NOMO-1 treated with dmso at 0.1 percent for 144 hours (cell line): ENCODE measurements at regions not wholly inside any gene's neighbourhood (a gene's known extent, or its start where the extent isn't known, plus 50 kb on each side); places are given as distances from the start of the nearest gene placed in this dataset.
"Not testable (repeated sequence)": the region's sequence is repeated elsewhere in the genome, so short reads cannot be mapped to it uniquely, and the experiment has no call there.

Source experiments
- DNase-seq: peaks from one replicate; lab custom pipeline; 2025; ENCODE audit not compliant: unreplicated experiment; lab: John Stamatoyannopoulos, UW

DNA sequence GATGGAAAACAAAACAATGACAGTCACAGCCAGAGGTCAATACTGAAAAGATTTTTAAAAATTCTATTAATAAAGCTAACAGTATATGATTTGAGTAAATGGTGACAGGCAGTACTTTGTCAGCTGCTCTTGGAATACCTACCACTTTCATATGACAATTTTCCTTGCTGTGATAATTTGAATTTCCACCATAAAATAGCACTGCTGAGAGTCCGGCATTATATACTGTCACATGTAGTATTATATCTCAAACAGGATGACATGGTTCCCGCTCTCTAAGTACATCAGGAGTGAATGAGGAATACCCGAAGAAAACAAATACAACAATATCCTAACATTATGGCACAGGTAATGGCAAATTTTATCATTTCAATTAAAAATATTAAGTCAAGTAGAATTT lies 146.8 kb upstream of the TMPRSS15 start:
- no peak for DNase-seq

DNA sequence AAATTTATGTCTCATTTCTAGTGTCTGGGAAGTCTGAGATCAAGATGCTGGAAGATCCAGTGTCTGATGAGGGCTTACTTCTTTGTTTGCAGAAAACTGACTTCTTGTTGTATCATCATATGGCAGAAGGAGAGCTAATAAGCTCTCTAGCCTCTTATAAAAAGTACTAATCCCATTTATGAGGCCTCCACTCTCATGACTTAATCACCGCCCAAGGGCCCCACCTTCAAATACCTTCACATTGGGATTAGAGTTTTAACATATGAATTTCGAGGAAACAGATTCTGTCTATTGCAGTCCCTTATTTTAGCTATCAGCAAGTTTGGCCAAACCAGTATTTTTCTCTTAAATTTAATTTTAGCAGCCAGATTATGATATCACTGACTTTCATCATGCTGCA lies 150.2 kb upstream of the TMPRSS15 start:
- no peak for DNase-seq

DNA sequence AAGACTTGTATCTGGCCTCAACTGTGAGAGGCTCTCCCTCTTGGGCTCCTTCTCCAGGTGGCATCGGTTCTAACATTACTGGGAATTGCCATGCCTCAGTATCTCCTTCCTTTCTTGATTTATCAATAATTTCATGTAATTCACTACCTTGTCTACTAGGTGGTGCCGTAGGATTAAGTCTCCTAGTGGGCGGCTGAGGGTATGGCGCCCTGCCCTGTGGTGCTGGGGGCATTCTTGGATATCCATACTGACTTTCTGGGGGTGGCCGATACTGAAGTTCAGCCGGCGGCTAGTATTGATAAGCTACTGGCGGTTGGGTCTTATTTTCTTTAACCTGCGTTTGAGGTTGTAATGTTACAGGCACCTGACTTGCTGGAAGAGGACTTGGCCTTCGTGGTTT lies 164.2 kb upstream of the TMPRSS15 start:
- not testable (repeated sequence) for DNase-seq

DNA sequence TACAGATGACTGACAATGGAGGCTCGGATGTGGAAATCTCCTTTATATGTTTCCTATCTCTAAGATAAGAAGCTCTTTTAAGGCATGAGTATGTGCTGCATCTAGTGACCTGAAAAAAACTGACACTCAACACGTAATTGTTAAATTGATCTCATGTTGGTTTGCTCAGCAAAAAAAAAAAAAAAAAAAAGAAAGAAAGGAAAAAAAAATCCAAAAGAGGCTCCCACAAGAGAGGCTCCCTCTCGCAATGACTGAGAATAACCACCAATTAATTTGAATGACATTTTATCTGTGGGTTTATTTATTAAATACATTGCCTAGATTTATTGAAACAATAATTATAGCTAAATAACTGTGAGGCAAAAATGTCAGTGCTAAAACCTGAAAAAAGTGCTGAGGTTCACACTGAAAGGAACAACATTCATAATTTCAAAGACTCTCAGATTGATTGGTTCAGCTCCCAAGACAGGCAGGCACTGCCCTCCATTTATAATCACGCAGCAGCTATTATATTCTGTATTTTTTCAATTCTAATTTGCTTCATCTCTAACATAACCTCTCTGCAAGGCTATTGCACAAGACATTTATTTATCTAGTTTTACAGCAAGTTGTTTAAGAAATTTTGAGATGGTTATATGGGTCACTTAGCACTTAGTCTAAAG lies 184.5 kb upstream of the TMPRSS15 start:
- DNase-seq = no peak

DNA sequence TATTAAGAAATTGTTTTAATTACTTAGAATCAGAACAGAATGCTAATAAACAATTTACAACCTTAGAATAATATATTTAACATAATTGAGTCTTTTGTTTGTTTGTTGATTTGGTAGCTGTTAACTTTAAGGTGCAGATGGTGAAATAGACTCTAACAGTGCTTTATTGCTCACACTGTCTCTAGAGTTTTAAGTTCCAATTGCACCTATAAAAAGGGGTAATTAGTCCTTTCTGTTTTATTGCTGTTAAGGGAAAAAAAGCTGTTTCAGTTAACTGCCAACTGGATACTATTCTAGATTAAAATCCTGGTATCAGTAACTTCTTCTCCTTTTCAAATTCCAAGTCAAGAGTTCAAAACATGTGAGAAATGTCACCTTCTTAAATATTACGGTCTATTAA lies 197.6 kb upstream of the TMPRSS15 start:
- no peak for DNase-seq

GRCh38 chr21:18602711-18603110 lies 199.1 kb upstream of the TMPRSS15 start:
- no peak for DNase-seq

DNA sequence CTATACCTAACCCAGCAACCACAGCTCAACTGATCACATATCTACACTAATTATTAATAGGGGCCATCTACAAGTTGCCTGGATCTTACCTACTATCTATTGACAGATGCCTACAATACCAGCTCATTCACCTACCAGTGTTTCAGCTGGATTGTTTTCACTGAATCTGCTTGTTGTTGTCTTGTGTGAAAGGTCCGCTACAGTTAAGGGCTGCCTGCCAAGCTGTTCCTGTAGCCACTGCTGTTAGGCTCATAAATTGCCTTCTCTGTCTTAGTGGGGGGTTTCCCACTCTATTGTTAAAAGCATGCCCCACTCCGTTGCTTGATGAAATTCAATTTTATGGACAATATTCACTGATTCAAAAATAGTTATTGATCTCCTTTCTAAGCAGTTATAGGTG lies 199.7 kb upstream of the TMPRSS15 start:
- no peak for DNase-seq

- DNase-seq = no peak
These were observed 200.4 kb upstream of the TMPRSS15 start for GRCh38 chr21:18603980-18604379.

DNA sequence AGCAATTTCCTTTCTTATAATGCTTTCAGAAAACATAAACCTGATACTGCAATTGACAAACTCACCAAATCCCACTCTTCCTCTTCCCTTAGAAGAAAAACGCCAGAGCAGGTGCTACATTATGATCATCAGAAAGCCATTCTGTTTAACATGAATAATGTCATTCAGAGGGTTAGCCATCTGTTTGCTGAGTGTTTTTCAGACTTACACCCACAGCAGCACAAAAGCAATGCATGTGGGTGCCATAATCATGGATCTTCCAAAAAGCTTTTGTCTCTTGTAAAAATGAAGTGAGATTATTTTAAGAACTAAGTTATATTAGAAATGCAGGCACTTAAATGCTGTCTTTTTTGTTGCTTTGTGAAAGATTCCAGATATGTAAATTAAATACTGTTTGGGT lies 204.6 kb upstream of the TMPRSS15 start:
- no peak for DNase-seq

- DNase-seq = no peak
These were observed 210.7 kb upstream of the TMPRSS15 start for GRCh38 chr21:18614303-18614702.

DNA sequence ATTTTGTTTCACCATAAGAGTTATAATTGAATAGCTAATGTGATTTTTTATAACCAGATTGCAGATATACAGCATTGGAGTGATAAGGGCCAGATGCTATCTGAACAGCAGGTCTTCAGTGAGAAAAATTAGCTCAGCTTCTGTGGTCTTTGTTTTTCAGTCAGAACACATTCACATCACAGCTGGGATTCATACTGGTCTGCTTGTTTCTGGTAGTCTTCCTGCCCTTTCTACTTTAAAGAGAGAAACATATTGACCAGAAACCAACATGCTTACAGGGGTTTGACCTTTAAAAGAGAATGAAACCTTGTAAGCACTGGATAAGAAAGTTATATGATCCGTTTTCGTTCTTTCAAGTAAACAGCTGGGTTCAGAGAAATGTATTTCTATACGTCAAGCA lies 213.7 kb upstream of the TMPRSS15 start:
- DNase-seq = no peak

GRCh38 chr21:18620436-18620835 lies 216.9 kb upstream of the TMPRSS15 start:
- DNase-seq = no peak

GRCh38 chr21:18622383-18622782 lies 218.8 kb upstream of the TMPRSS15 start:
- DNase-seq = no peak

DNA sequence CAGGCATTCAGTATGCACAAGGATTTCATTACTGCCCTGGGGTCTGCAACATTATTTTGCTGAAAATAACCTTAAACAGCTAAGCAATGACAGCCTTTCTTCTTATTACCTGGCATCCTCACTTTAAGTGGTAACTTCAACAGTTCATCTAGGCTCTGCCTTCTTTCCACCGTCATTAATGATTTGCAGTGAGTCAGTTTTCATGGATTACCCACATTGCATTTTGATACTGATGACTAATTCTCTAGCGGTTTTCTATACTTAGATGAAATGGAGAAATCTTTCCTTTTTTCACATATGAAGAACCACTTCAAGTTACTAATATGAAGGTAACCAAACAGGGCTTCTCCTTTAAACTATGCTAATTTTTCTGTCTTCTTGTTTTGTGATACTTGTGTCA lies 226.9 kb upstream of the TMPRSS15 start:
- no peak for DNase-seq

- DNase-seq = no peak
These were observed 233.3 kb upstream of the TMPRSS15 start for GRCh38 chr21:18636897-18637296.

DNA sequence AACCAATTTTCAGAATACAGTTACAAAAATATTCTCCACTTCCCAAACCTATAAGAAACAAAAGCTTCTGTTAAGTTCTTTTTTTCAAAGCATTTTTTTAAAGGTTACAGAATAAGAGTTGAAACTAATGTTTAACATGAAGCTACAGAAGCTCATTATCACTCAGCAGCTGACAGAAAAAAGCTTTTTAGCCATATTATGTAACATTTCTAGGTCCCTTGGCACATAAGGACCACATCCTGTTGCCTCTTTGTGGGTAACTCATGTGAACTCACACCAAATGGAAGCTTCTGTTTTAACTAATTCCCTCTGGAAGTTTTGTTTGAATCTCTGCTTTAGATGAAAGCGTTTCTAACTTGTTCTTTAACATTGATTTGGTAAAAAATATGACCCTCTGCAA lies 242.5 kb upstream of the TMPRSS15 start:
- DNase-seq = no peak

DNA sequence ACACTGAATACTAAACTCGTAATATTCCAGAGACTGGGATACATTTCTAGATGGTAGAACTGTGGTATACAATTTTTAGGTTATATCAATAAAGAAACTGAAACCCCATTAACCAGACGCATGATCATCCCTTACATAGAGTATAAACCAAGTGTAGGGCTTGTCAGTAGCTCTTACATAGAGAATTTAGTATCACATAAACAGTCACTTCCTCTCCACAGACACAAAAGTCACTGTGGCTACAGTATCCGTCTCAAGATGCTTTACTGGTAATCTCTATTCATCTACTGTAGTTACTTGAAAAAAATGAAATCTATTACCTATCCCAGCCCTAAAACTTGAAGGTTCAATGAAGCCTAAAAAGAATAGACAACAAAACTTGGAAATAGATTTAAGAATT lies 252.3 kb upstream of the TMPRSS15 start:
- no peak for DNase-seq

DNA sequence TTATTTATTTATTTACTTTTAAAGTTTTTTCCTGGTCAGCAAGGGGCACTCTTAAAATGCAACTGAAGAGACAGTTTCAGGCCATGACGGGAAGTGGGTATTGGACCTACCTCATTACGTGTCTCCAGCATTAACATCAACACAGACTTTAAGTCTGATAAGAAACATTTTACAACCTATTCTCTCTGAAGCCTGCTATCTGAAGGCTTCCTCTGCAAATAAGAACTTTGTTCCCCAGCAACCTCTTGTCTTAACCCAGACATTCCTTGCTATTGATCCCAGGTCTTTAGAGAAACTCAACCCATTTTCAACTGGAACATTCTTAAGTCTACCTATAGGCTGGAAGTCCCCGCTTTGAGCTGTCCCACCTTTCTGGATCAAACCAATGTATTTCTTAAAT lies 258.3 kb upstream of the TMPRSS15 start:
- no peak for DNase-seq

GRCh38 chr21:18663663-18664062 lies 260.1 kb upstream of the TMPRSS15 start:
- no peak for DNase-seq

GRCh38 chr21:18666725-18667124 lies 263.1 kb upstream of the TMPRSS15 start:
- DNase-seq = no peak

- no peak for DNase-seq
These were observed 270.2 kb upstream of the TMPRSS15 start for GRCh38 chr21:18673789-18674188.

DNA sequence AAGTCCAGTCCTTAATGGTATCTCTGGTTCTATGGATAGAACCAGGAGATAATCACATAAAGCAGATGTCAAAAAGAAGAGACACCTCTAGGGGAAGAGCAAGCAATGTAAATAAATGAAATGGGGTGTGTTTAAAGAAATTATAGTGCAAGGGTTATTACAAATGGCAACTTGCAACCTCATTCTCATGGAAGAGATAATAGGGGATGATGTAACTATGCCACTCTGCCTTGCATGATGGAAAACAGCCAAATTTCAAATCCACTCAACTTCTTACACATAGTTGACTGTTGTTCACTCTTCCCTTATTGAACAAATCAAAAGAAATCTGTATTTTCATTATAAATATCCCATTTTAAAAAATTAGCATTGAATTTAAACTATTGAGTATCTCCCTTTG lies 274.0 kb upstream of the TMPRSS15 start:
- no peak for DNase-seq

DNA sequence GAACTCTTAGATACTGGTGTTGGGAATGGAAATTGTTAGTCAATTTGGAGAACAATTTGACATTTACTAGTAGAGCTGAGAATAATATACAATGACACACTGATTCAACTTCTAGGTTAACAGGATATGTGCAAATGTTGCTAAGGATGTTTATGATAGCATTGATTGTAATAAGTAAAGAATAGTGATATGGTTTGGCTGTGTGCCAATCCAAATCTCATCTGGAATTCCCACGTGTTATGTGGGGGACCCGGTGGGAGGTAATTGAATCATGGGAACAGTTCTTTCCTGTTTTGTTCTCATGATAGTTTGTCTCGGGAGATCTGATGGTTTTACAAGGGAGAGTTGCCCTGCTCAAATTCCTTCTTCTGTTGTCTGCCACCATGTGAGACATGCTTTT lies 302.4 kb upstream of the TMPRSS15 start:
- DNase-seq = no peak

DNA sequence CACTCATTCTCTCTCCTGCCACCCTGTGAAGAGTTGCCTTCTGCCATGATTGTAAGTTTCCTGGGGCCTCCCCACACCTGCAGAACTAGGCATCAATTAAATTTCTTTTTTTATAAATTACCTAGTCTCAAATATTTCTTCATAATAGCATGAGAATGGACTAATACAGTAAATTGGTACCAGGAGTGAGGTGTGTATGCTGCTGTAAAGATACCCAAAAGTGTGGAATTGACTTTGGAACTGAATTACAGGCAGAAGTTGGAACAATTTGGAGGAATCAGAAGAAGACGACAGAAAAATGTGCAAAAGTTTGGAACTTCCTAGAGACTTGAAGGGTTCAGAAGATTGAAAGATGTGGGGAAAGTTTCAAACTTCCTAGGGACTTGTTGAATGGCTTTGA lies 308.1 kb upstream of the TMPRSS15 start:
- no peak for DNase-seq
